HepG2 (cell line): ENCODE measurements at regions not wholly inside any gene's neighbourhood (a gene's known extent, or its start where the extent isn't known, plus 50 kb on each side); places are given as distances from the start of the nearest gene placed in this dataset.

ENCODE experiments used
- ATAC-seq: fragments of 200-7000 bp; cut with Tn5 transposase; 3 replicates; pipeline ENCODE4 v1.9.1; 2020; ENCODE audit warnings: mild to moderate bottlenecking, moderate library complexity
- BruUV-seq: library from RNA; stranded (reverse); fragments of 400-500 nt; replicated peaks from 2 replicates; lab custom pipeline; 2021; lab: Mats Ljungman, UMichigan
- CTCF ChIA-PET: fragments of 300-600 bp; formaldehyde crosslinking; extraction: SDS; loops from one replicate; lab custom pipeline; 2021; ENCODE audit warnings: low total read pairs, inconsistent platforms, low intra/inter-chr PET ratio; lab: Yijun Ruan, JAX
- POLR2A ChIA-PET: fragments of 350-600 bp; sonication (Branson Sonifier 250); formaldehyde crosslinking; loops from one replicate; lab custom pipeline; 2020; ENCODE audit warnings: antibody characterized with exemption, inconsistent platforms; lab: Yijun Ruan, JAX
- DNase-seq: peaks from one replicate; pipeline ENCODE4 v3.0.0-alpha.2; 2015; ENCODE audit warnings: low spot score
- FAIRE-seq: peaks from 3 replicates; lab custom pipeline; 2011; peaks lifted over from hg19 to GRCh38; lab: Jason Lieb, UNC
- H2AFZ ChIP-seq: one replicate; pipeline ENCODE4 v1.6.1; 2011; ENCODE audit warnings: low read length, inconsistent platforms
- H3K27ac ChIP-seq: fragments of 300-600 bp; 3 replicates; pipeline ENCODE4 v1.8.0; 2011; ENCODE audit warnings: mixed run types, mild to moderate bottlenecking, mixed read lengths, low read length, inconsistent platforms; ENCODE audit not compliant: insufficient read depth; ENCODE audit errors: extremely low read length
- H3K27me3 ChIP-seq, 2 experiments: fragments of 200-600 bp in 1 of 2; 2 replicates in 1 of 2; 3 replicates in 1 of 2; pipeline versions ENCODE4 v1.6.0 to v1.8.0; 2011; ENCODE audit warnings: low read length in 2 of 2, mild to moderate bottlenecking in 2 of 2, moderate library complexity in 2 of 2, inconsistent platforms in 1 of 2; ENCODE audit not compliant: insufficient read depth in 2 of 2, control insufficient read depth in 1 of 2
- H3K36me3 ChIP-seq, 2 experiments: fragments of 200-600 bp in 1 of 2; replicated peaks in 1 of 2; 2 replicates in 1 of 2; 3 replicates in 1 of 2; pipeline versions ENCODE4 v1.5.1 to v1.8.0; 2011; ENCODE audit warnings: low read length in 2 of 2, inconsistent platforms in 1 of 2; ENCODE audit not compliant: insufficient read depth in 2 of 2, control insufficient read depth in 1 of 2
- H3K4me1 ChIP-seq: 2 replicates; pipeline ENCODE4 v1.5.1; 2012; ENCODE audit warnings: low read length, inconsistent platforms; ENCODE audit not compliant: insufficient read depth
- H3K4me2 ChIP-seq: 2 replicates; pipeline ENCODE4 v1.6.0; 2011; ENCODE audit warnings: low read depth, low read length, inconsistent platforms
- H3K4me3 ChIP-seq, 3 experiments: fragments of 200-600 bp in 1 of 3; sonication (generic), shearing (Covaris generic) in 1 of 3; replicated peaks in 1 of 3; 2 replicates each; pipeline ENCODE4 v1.5.1; 2011 to 2016; ENCODE audit warnings: low read length in 3 of 3, inconsistent platforms in 2 of 3, low read depth in 2 of 3, mild to moderate bottlenecking in 2 of 3, control low read depth in 1 of 3, mixed read lengths in 1 of 3; ENCODE audit not compliant: insufficient read depth in 1 of 3
- H3K79me2 ChIP-seq: one replicate; pipeline ENCODE4 v1.6.1; 2011; ENCODE audit warnings: low read length, inconsistent platforms; ENCODE audit not compliant: insufficient read depth
- H3K9ac ChIP-seq: 2 replicates; pipeline ENCODE4 v1.6.0; 2011; ENCODE audit warnings: mild to moderate bottlenecking, low read depth, low read length, inconsistent platforms; ENCODE audit not compliant: insufficient read depth
- H3K9me3 ChIP-seq: 2 replicates; pipeline ENCODE4 v1.5.1; 2012; ENCODE audit warnings: mild to moderate bottlenecking, low read length
- H4K20me1 ChIP-seq: 2 replicates; pipeline ENCODE4 v1.6.0; 2011; ENCODE audit warnings: inconsistent platforms, mild to moderate bottlenecking, low read length, moderate library complexity; ENCODE audit not compliant: insufficient read depth
- MIXL1 ChIP-seq: IDR thresholded peaks from 2 replicates; pipeline ENCODE4 v1.6.1; 2016
- SNRNP70 ChIP-seq: fragments of 200-400 bp; formaldehyde crosslinking; IDR thresholded peaks from 2 replicates; pipeline ENCODE4 v1.6.1; 2017; ENCODE audit warnings: mild to moderate bottlenecking, low read depth, low read length, moderate library complexity
- TCF12 ChIP-seq, 2 experiments: fragments of 450-650 bp in 1 of 2; sonication (generic) in 1 of 2; formaldehyde crosslinking in 1 of 2; IDR thresholded peaks; 2 replicates each; pipeline versions ENCODE4 v1.6.1 to v1.8.0; 2017 to 2022; ENCODE audit warnings: antibody characterized with exemption in 1 of 2, mild to moderate bottlenecking in 1 of 2, missing genetic modification reagents in 1 of 2, moderate library complexity in 1 of 2
- TEAD3 ChIP-seq: optimal IDR thresholded peaks from 2 replicates; pipeline ENCODE3; 2016; ENCODE audit warnings: borderline replicate concordance
- U2AF2 ChIP-seq: fragments of 200-400 bp; formaldehyde crosslinking; IDR thresholded peaks from 2 replicates; pipeline ENCODE4 v1.6.1; 2017; ENCODE audit warnings: low read depth, mild to moderate bottlenecking, low read length
- ZNF207 ChIP-seq: fragments of 450-650 bp; IDR thresholded peaks from 2 replicates; pipeline ENCODE4 v1.6.1; 2016; ENCODE audit warnings: antibody characterized with exemption, borderline replicate concordance
- ZNF432 ChIP-seq: sonication (generic); formaldehyde crosslinking; IDR thresholded peaks from 2 replicates; pipeline ENCODE4 v1.5.0; 2020; ENCODE audit warnings: missing genetic modification reagents, mild to moderate bottlenecking, borderline replicate concordance
- ZNF879 ChIP-seq: sonication (generic); formaldehyde crosslinking; IDR thresholded peaks from 2 replicates; pipeline ENCODE4 v1.8.1; 2023; ENCODE audit warnings: missing genetic modification reagents
- WGBS: methylation state at CpG from one replicate; pipeline ENCODE4 v1.1.6; 2017; ENCODE audit warnings: low lambda C conversion rate; 5-methylcytosine and 5-hydroxymethylcytosine counted together
- in situ Hi-C: cut with HindIII; loops from 2 replicates; pipeline ENCODE4 v1.10.0; 2017; ENCODE audit warnings: low pct_unique_long_range_greater_than_20kb; ENCODE audit not compliant: extremely low pct_ligation_motif_present
- intact Hi-C: fragments of 100-400 bp; cut with micrococcal nuclease; formaldehyde crosslinking; loops from one replicate; pipeline ENCODE4 v1.10.0; 2022; ENCODE audit not compliant: unreplicated experiment
- TF ChIP-seq, protein P1 (sequence below): sonication (generic); formaldehyde crosslinking; IDR thresholded peaks from 2 replicates; pipeline ENCODE4 v1.5.1; 2020; ENCODE audit warnings: missing genetic modification reagents, mild to moderate bottlenecking, borderline replicate concordance

DNA sequence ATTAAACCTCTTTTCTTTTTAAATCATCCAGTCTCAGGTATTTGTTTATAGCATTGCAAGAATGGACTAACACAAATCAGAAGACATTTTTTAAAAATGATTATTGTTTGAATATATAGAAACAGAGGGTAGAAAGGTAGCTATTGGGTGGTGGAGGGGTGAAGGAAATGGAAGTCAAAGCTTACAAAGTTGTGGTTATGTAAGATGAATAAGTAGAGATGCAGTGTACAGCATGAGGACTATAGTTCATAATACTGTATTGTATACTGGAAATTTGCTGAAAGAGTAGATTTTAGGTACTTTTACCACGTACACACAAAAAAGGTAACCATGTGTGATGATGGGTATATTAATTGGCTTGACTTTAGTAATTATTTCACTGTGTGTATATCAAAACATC lies 144.0 kb upstream of the FAM3C start:
- H3K36me3 ChIP-seq = no peaks in the 10 kb centered on the region
- WGBS = 0% methylated on average over 1 of the region's 1 CpG
- FAIRE-seq (no peak), ATAC-seq (no peak), DNase-seq (no peak)
- no peak overlapping the region for H3K9ac ChIP-seq
- H3K4me1 ChIP-seq = no peaks in the 10 kb centered on the region
- TF ChIP-seq ZNF432 (CRISPR knock-in tag) (no peak), ZNF879 (CRISPR knock-in tag) (no peak), U2AF2 (no peak), MIXL1 (no peak), TCF12 (IDR thresholded peaks at IDR 0.05) (no peak), TCF12 (CRISPR knock-in tag; IDR thresholded peaks at IDR 0.05) (no peak), TEAD3 (CRISPR knock-in tag) (no peak), ZNF207 (no peak), SNRNP70 (no peak)
- TF ChIP-seq, protein P1, sequence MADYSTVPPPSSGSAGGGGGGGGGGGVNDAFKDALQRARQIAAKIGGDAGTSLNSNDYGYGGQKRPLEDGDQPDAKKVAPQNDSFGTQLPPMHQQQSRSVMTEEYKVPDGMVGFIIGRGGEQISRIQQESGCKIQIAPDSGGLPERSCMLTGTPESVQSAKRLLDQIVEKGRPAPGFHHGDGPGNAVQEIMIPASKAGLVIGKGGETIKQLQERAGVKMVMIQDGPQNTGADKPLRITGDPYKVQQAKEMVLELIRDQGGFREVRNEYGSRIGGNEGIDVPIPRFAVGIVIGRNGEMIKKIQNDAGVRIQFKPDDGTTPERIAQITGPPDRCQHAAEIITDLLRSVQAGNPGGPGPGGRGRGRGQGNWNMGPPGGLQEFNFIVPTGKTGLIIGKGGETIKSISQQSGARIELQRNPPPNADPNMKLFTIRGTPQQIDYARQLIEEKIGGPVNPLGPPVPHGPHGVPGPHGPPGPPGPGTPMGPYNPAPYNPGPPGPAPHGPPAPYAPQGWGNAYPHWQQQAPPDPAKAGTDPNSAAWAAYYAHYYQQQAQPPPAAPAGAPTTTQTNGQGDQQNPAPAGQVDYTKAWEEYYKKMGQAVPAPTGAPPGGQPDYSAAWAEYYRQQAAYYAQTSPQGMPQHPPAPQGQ (CRISPR knock-in tag) = no peak
- CTCF ChIA-PET = no interaction called here
- no TSS peak for BruUV-seq
- H3K4me3 ChIP-seq = no peak overlapping the region
- no peak overlapping the region for H3K27ac ChIP-seq
- peaks cover under 1% of the 10 kb centered on the region; the same call in 1 of the 2 replicates for H3K9me3 ChIP-seq
- no peak overlapping the region for H2AFZ ChIP-seq
- intact Hi-C loops (loop anchor here (10.0 kb wide), 1 partner anchor 455 kb away; no protein-coding TSS in a partner anchor), in situ Hi-C loops (no loop called here)
- H3K79me2 ChIP-seq = no peaks in the 10 kb centered on the region
- 0 out of 5 replicates have a peak, but pooled peaks cover 0 to 1% of the 10 kb centered on the region in 2 experiments for H3K27me3 ChIP-seq
- H4K20me1 ChIP-seq = no peaks in the 10 kb centered on the region
- POLR2A ChIA-PET = no interaction called here
- no peak overlapping the region for H3K4me2 ChIP-seq
